ENCODE measurements at regions not wholly inside any gene's neighbourhood (a gene's known extent, or its start where the extent isn't known, plus 50 kb on each side); places are given as distances from the start of the nearest gene placed in this dataset.

DNA sequence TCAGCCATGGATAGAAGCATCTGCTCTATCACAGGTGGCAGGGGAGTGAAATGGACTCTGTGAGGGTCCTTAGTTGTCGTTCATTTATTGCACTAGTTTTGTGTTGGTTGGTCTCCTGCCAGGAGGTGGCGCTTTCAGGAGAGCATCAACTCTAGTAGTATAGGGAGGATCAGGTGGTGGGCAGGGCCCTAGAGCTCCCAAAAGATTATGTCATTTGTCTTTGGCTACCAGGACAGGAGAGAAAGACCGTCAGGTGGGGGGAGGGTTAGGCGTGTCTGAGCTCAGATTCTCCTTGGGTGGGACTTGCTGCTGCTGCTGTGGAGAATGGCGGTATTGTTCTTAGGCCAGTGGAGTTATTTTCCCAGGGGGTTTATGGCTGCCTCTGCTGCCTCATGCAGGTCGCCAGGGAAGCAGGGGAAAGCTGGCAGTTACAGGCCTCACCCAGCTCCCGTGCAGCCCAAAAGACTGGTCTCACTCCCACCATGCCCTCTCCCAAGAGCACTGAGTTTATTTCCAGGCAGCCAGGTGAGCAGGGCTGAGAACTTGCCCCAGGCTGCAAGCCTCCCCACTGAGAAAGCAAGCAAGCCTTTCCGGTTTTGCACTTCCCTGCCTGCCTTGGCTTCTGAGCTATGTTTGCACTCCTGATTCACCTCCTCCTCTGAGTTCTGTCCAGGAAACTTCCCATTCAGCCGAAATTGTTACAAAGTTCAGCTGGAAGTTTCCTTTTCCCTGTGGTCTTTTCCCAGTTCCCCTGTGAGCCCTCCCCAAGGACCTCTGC, 317.3 kb downstream of the TAF11L14 start:
- ATAC-seq (ENCODE audit: low read depth) (no peak), DNase-seq (no peak)
- no peaks in the 10 kb centered on the region for H3K36me3 Mint-ChIP-seq (ENCODE audit: low read depth)
- H3K27me3 Mint-ChIP-seq, result no peaks in the 10 kb centered on the region
- H3K4me1 Mint-ChIP-seq, result no peaks in the 10 kb centered on the region
- TF ChIP-seq, protein P1, sequence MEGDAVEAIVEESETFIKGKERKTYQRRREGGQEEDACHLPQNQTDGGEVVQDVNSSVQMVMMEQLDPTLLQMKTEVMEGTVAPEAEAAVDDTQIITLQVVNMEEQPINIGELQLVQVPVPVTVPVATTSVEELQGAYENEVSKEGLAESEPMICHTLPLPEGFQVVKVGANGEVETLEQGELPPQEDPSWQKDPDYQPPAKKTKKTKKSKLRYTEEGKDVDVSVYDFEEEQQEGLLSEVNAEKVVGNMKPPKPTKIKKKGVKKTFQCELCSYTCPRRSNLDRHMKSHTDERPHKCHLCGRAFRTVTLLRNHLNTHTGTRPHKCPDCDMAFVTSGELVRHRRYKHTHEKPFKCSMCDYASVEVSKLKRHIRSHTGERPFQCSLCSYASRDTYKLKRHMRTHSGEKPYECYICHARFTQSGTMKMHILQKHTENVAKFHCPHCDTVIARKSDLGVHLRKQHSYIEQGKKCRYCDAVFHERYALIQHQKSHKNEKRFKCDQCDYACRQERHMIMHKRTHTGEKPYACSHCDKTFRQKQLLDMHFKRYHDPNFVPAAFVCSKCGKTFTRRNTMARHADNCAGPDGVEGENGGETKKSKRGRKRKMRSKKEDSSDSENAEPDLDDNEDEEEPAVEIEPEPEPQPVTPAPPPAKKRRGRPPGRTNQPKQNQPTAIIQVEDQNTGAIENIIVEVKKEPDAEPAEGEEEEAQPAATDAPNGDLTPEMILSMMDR (IDR thresholded peaks at IDR 0.05), result no peak
- no peak overlapping the region for H3K4me3 Mint-ChIP-seq
- CTCF ChIA-PET, result interaction anchor here (0.6 kb wide), 1 partner anchor 361 kb away, joined by 3 read pairs; no protein-coding TSS in a partner anchor
- no peak overlapping the region for H3K27ac Mint-ChIP-seq
- intact Hi-C loops (cut with micrococcal nuclease), result no loop called here
- H3K9me3 Mint-ChIP-seq, result peaks cover 4% of the 10 kb centered on the region
- POLR2A ChIA-PET, result no interaction called here

DNA sequence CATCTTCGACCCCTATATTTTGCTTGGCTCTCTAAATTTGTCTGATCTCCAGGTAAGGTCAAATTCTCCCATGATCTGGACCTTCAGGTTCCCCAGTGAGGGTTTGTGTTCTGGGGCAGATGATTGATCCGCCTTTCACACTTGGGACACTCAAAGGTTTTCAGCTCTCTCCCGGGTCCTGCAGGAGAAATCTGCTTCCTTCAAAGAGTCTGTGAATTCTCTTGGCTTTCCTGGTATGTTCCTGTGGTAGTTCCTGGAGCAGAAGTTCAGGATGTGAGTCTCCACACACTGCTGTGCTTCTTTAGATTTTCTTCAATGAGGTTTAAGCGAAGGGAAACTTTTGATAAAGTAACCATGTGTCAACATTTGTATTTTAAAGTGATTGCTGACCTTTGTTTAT, 318.0 kb downstream of the TAF11L14 start:
- Mint-ChIP-seq H3K4me1 (no peaks in the 10 kb centered on the region), H3K27me3 (no peaks in the 10 kb centered on the region), H3K27ac (no peak overlapping the region), H3K4me3 (no peak overlapping the region), H3K9me3 (peaks cover 2% of the 10 kb centered on the region), H3K36me3 (ENCODE audit: low read depth) (no peaks in the 10 kb centered on the region)
- intact Hi-C loops (cut with micrococcal nuclease), result no loop called here
- CTCF ChIA-PET, result no interaction called here
- POLR2A ChIA-PET, result no interaction called here
- TF ChIP-seq, protein P1 (IDR thresholded peaks at IDR 0.05), result no peak
- no peak for DNase-seq
- ATAC-seq (ENCODE audit: low read depth), result no peak

DNA sequence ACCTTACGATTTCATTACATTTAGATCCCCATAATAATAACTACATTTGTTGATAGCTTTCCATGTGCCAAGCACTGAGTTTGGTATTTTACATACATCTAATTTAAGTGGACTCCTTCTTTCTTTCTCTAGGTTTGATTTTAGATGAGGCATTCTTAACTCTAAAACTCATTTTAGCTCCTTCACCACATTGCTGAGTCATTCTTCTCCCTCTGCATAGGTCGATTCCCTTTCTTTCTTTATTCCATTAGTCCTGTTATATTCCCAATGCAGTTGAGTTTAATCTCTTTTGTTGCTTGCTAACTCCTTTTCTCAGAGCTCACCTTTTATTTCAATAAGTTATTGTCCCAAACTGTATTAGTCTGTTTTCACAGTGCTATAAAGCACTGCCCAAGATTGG, 329.8 kb downstream of the TAF11L14 start:
- no peak for ATAC-seq (ENCODE audit: low read depth)

DNA sequence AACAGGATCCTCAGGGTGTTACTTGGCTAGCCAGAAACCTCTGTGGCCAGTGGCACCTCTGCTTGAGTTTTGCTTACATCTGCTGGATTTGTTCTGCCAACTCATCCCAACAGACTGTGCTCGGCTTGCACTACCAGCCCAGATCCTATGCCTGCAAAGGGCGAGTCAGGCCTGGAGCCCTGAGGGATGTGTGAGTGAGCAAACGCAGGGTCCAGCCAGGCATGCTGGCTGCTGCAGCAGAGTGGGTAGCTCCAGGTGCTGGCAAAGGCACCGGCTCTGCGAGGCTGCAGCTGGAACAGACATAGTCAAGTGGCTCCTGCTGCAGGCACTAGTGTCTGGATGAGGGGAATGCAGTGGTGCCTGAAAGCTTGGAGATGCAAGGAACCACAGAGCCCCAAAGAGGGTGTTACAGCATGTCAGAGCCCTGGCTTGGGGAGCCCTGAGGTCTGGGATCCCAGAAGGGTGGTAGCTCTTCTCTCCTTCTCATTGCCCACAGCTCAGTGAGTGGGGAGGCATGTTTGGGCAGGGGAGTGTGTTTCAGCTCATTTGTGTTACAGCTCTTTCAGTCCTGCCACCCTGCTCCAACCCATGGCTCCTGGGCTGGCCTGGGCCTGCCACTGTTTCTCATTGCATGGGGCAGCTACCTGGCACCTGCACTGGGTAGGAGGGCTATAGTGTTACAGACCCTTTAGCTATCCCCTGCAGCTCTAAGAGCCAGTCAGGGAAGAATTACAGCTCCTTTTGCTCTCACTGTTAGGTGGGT, 332.6 kb downstream of the TAF11L14 start:
- Mint-ChIP-seq H3K27ac (no peak overlapping the region), H3K27me3 (no peaks in the 10 kb centered on the region), H3K36me3 (ENCODE audit: low read depth) (no peaks in the 10 kb centered on the region), H3K4me1 (no peaks in the 10 kb centered on the region), H3K4me3 (no peak overlapping the region), H3K9me3 (peaks cover 6% of the 10 kb centered on the region)
- intact Hi-C loops (cut with micrococcal nuclease), result no loop called here
- DNase-seq (no peak), ATAC-seq (ENCODE audit: low read depth) (no peak)
- ChIA-PET POLR2A (no interaction called here), CTCF (no interaction called here)
- TF ChIP-seq, protein P1 (IDR thresholded peaks at IDR 0.05), result no peak

More for the DNA sequence above, 329.8 kb downstream of the TAF11L14 start:
- TF ChIP-seq, protein P1 (IDR thresholded peaks at IDR 0.05), result no peak
- POLR2A ChIA-PET, result interaction anchor here (0.5 kb wide), 1 partner anchor 1482 kb away, joined by 3 read pairs; no protein-coding TSS in a partner anchor
- H3K4me3 Mint-ChIP-seq, result no peak overlapping the region
- no peaks in the 10 kb centered on the region for H3K27me3 Mint-ChIP-seq
- peaks cover 6% of the 10 kb centered on the region for H3K9me3 Mint-ChIP-seq
- intact Hi-C loops (cut with micrococcal nuclease), result no loop called here
- H3K36me3 Mint-ChIP-seq (ENCODE audit: low read depth), result no peaks in the 10 kb centered on the region
- CTCF ChIA-PET, result no interaction called here
- DNase-seq, result no peak
- no peak overlapping the region for H3K27ac Mint-ChIP-seq
- no peaks in the 10 kb centered on the region for H3K4me1 Mint-ChIP-seq

DNA sequence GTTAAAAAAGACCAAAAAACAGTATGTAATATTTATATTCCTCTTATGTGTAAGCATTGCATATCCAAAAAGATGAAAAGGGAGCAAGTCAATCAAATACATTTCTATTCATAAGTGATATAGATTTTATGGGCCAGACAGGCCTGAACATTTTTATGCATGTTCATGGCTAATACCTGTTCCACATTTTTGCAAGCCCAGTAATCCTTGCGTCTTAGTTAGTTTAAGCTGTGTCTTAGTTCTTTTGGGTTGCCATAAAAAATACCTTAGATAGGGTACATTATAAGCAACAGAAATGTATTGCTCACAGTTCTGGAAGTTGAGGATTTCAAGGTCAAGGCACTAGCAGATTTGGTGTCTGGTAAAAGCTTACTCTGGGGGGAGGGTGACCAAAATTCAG, 342.1 kb downstream of the TAF11L14 start:
- Mint-ChIP-seq H3K4me1 (no peaks in the 10 kb centered on the region), H3K27me3 (no peaks in the 10 kb centered on the region), H3K4me3 (no peak overlapping the region), H3K9me3 (no peaks in the 10 kb centered on the region), H3K27ac (no peak overlapping the region), H3K36me3 (ENCODE audit: low read depth) (no peaks in the 10 kb centered on the region)
- DNase-seq (no peak), ATAC-seq (ENCODE audit: low read depth) (no peak)
- POLR2A ChIA-PET, result no interaction called here
- CTCF ChIA-PET, result no interaction called here
- TF ChIP-seq, protein P1 (IDR thresholded peaks at IDR 0.05), result no peak
- intact Hi-C loops (cut with micrococcal nuclease), result no loop called here

All from activated B cell treated with CpG ODN at 0.5 μM for 24 hours (primary cell).